ENCODE measurements at regions not wholly inside any gene's neighbourhood (a gene's known extent, or its start where the extent isn't known, plus 50 kb on each side); places are given as distances from the start of the nearest gene placed in this dataset.

DNA sequence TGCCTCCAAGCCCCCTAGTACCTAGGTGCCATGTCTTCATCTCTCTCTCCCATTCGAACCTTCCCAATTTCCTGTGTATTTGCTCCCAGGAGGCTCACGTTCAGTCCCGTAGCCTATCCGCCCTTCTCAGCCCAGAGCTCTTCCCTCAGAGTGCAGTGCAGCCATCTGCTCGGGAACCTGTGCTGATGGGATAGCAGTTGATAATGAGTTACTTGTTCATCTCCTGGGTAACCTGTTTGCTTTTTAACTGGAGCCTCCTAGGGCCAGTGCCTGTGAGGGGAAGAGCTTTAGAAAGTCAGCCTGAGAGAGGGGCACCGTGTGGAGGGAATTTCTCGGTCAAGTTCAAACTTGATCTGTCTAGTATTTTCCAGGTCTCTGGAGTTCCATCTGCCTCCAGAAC is 229.8 kb upstream of the IL12B start:
- TF ChIP-seq, protein P1, sequence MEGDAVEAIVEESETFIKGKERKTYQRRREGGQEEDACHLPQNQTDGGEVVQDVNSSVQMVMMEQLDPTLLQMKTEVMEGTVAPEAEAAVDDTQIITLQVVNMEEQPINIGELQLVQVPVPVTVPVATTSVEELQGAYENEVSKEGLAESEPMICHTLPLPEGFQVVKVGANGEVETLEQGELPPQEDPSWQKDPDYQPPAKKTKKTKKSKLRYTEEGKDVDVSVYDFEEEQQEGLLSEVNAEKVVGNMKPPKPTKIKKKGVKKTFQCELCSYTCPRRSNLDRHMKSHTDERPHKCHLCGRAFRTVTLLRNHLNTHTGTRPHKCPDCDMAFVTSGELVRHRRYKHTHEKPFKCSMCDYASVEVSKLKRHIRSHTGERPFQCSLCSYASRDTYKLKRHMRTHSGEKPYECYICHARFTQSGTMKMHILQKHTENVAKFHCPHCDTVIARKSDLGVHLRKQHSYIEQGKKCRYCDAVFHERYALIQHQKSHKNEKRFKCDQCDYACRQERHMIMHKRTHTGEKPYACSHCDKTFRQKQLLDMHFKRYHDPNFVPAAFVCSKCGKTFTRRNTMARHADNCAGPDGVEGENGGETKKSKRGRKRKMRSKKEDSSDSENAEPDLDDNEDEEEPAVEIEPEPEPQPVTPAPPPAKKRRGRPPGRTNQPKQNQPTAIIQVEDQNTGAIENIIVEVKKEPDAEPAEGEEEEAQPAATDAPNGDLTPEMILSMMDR (IDR thresholded peaks at IDR 0.05; ENCODE audit: low read length) = no peak
- TF ChIP-seq EZH2 (optimal IDR thresholded peaks at IDR 0.05; ENCODE audit: low read depth, low read length) (no peak), EZH2phosphoT487 (IDR thresholded peaks at IDR 0.05; ENCODE audit: low read length) (no peak)
